H9 (cell line): ENCODE measurements at regions not wholly inside any gene's neighbourhood (a gene's known extent, or its start where the extent isn't known, plus 50 kb on each side); places are given as distances from the start of the nearest gene placed in this dataset.

ENCODE experiments used
- DNase-seq: peaks from one replicate; pipeline ENCODE4 v3.0.0-alpha.2; 2017
- H2AFZ ChIP-seq: one replicate; pipeline ENCODE4 v1.6.1; 2013; ENCODE audit warnings: mild to moderate bottlenecking, low read length, control low read depth, moderate library complexity
- H2AK5ac ChIP-seq: 2 replicates; pipeline ENCODE4 v1.6.1; 2013; ENCODE audit warnings: low read length, control low read depth, mixed read lengths; ENCODE audit not compliant: insufficient read length
- H2BK120ac ChIP-seq: one replicate; pipeline ENCODE4 v1.6.1; 2013; ENCODE audit warnings: low read depth, mild to moderate bottlenecking, low read length, control low read depth, inconsistent platforms; ENCODE audit not compliant: poor library complexity, severe bottlenecking
- H2BK12ac ChIP-seq: 2 replicates; pipeline ENCODE4 v1.6.1; 2013; ENCODE audit warnings: low read length, control low read depth, mixed read lengths, low read depth; ENCODE audit not compliant: insufficient read length
- H2BK15ac ChIP-seq: 2 replicates; pipeline ENCODE4 v1.6.1; 2013; ENCODE audit warnings: low read depth, low read length, control low read depth
- H2BK20ac ChIP-seq: one replicate; pipeline ENCODE4 v1.6.1; 2013; ENCODE audit warnings: low read depth, mild to moderate bottlenecking, low read length, control low read depth, inconsistent platforms; ENCODE audit not compliant: poor library complexity, severe bottlenecking
- H2BK5ac ChIP-seq: 2 replicates; pipeline ENCODE4 v1.6.1; 2013; ENCODE audit warnings: low read length, control low read depth, mixed read lengths; ENCODE audit not compliant: insufficient read length
- H3K14ac ChIP-seq: 2 replicates; pipeline ENCODE4 v1.6.1; 2013; ENCODE audit warnings: low read length, control low read depth; ENCODE audit not compliant: insufficient read depth
- H3K18ac ChIP-seq: 2 replicates; pipeline ENCODE4 v1.6.1; 2013; ENCODE audit warnings: low read depth, mild to moderate bottlenecking, mixed read lengths, low read length, control low read depth; ENCODE audit not compliant: insufficient read length
- H3K23ac ChIP-seq: 2 replicates; pipeline ENCODE4 v1.6.1; 2013; ENCODE audit warnings: low read length, control low read depth, mixed read lengths, low read depth; ENCODE audit not compliant: insufficient read length
- H3K23me2 ChIP-seq: 2 replicates; pipeline ENCODE4 v1.6.1; 2013; ENCODE audit warnings: low read depth, mild to moderate bottlenecking, mixed read lengths, low read length, control low read depth; ENCODE audit not compliant: insufficient read length, poor library complexity, severe bottlenecking
- H3K27ac ChIP-seq: 2 replicates; pipeline ENCODE4 v1.5.1; 2013; ENCODE audit warnings: low read length, control low read depth, mixed read lengths, low read depth; ENCODE audit not compliant: insufficient read length
- H3K27me3 ChIP-seq: 2 replicates; pipeline ENCODE4 v1.6.1; 2013; ENCODE audit warnings: low read length, control low read depth, inconsistent platforms; ENCODE audit not compliant: insufficient read depth
- H3K4ac ChIP-seq: 2 replicates; pipeline ENCODE4 v1.6.1; 2013; ENCODE audit warnings: low read depth, mild to moderate bottlenecking, control low read depth, inconsistent platforms, low read length, moderate library complexity
- H3K4me1 ChIP-seq: 2 replicates; pipeline ENCODE4 v1.6.1; 2013; ENCODE audit warnings: low read length, control low read depth, inconsistent platforms; ENCODE audit not compliant: insufficient read depth
- H3K4me2 ChIP-seq: 2 replicates; pipeline ENCODE4 v1.6.1; 2013; ENCODE audit warnings: low read length, control low read depth, mixed read lengths; ENCODE audit not compliant: insufficient read length, insufficient read depth
- H3K56ac ChIP-seq: 2 replicates; pipeline ENCODE4 v1.6.1; 2013; ENCODE audit warnings: low read depth, mild to moderate bottlenecking, mixed read lengths, low read length, control low read depth; ENCODE audit not compliant: insufficient read length
- H3K79me1 ChIP-seq: 2 replicates; pipeline ENCODE4 v1.6.1; 2013; ENCODE audit warnings: low read depth, mild to moderate bottlenecking, moderate library complexity, low read length, control low read depth, inconsistent platforms; ENCODE audit not compliant: insufficient read depth, poor library complexity, severe bottlenecking
- H3K79me2 ChIP-seq: 2 replicates; pipeline ENCODE4 v1.6.1; 2013; ENCODE audit warnings: low read length, control low read depth, inconsistent platforms; ENCODE audit not compliant: insufficient read depth
- H3K9ac ChIP-seq: 2 replicates; pipeline ENCODE4 v1.6.1; 2013; ENCODE audit warnings: low read length, control low read depth, mixed read lengths; ENCODE audit not compliant: insufficient read length; ENCODE audit errors: extremely low read depth
- H3K9me3 ChIP-seq: one replicate; pipeline ENCODE4 v1.6.1; 2013; ENCODE audit warnings: low read depth, low read length, inconsistent platforms; ENCODE audit not compliant: control insufficient read depth
- H3T11ph ChIP-seq: one replicate; pipeline ENCODE4 v1.6.1; 2013; ENCODE audit warnings: mild to moderate bottlenecking, low read length, control low read depth, inconsistent platforms
- H4K20me1 ChIP-seq: one replicate; pipeline ENCODE4 v1.6.1; 2013; ENCODE audit not compliant: control insufficient read depth, insufficient read length, insufficient read depth
- H4K5ac ChIP-seq: 2 replicates; pipeline ENCODE4 v1.6.1; 2013; ENCODE audit warnings: low read depth, mild to moderate bottlenecking, mixed read lengths, low read length, control low read depth; ENCODE audit not compliant: insufficient read length
- H4K8ac ChIP-seq: replicated peaks from 2 replicates; pipeline ENCODE4 v1.6.1; 2013; ENCODE audit warnings: low read length, control low read depth, mixed read lengths, low read depth; ENCODE audit not compliant: insufficient read length
- H4K91ac ChIP-seq: 2 replicates; pipeline ENCODE4 v1.6.1; 2013; ENCODE audit warnings: low read depth, mild to moderate bottlenecking, moderate library complexity, mixed read lengths, low read length, control low read depth; ENCODE audit not compliant: insufficient read length
- H3K27ac Mint-ChIP-seq, 3 experiments: 2 replicates in 2 of 3; 3 replicates in 1 of 3; pipeline ENCODE4 v1.8.0; 2020 to 2021; ENCODE audit warnings: mixed read lengths in 3 of 3, mild to moderate bottlenecking in 1 of 3, moderate library complexity in 1 of 3
- H3K27me3 Mint-ChIP-seq: 2 replicates; pipeline ENCODE4 v1.8.0; 2021; ENCODE audit warnings: low read depth, mild to moderate bottlenecking, moderate library complexity, mixed read lengths
- H3K36me3 Mint-ChIP-seq, 3 experiments: 2 replicates in 2 of 3; 3 replicates in 1 of 3; pipeline ENCODE4 v1.8.0; 2020 to 2021; ENCODE audit warnings: low read depth in 3 of 3, mixed read lengths in 3 of 3; ENCODE audit not compliant: insufficient read depth in 1 of 3
- H3K4me1 Mint-ChIP-seq, 2 experiments: 2 replicates each; pipeline ENCODE4 v1.8.0; 2020; ENCODE audit warnings: mixed read lengths in 2 of 2
- H3K4me3 Mint-ChIP-seq, 2 experiments: 2 replicates in 1 of 2; 3 replicates in 1 of 2; pipeline ENCODE4 v1.8.0; 2020 to 2021; ENCODE audit warnings: mild to moderate bottlenecking in 2 of 2, mixed read lengths in 2 of 2, moderate library complexity in 1 of 2
- H3K9me3 Mint-ChIP-seq, 2 experiments: 2 replicates in 1 of 2; 3 replicates in 1 of 2; pipeline ENCODE4 v1.8.0; 2020; ENCODE audit warnings: mild to moderate bottlenecking in 2 of 2, mixed read lengths in 2 of 2, moderate library complexity in 1 of 2
- whole genome bisulfite sequencing: extraction: QIAGEN DNeasy Blood & Tissue Kit; methylation state at CpG from one replicate; pipeline ENCODE4 v1.1.7; 2013; ENCODE audit warnings: missing lambda C conversion rate, low lambda C conversion rate, mixed read lengths; ENCODE audit not compliant: insufficient read length; ENCODE audit errors: extremely low coverage; 5-methylcytosine and 5-hydroxymethylcytosine counted together
- TF ChIP-seq, protein P1 (sequence below): fragments of 200-600 bp; sonication (generic); conservative IDR thresholded peaks from 3 replicates; pipeline ENCODE4 v1.8.0; 2021; ENCODE audit warnings: antibody characterized with exemption, mild to moderate bottlenecking

DNA sequence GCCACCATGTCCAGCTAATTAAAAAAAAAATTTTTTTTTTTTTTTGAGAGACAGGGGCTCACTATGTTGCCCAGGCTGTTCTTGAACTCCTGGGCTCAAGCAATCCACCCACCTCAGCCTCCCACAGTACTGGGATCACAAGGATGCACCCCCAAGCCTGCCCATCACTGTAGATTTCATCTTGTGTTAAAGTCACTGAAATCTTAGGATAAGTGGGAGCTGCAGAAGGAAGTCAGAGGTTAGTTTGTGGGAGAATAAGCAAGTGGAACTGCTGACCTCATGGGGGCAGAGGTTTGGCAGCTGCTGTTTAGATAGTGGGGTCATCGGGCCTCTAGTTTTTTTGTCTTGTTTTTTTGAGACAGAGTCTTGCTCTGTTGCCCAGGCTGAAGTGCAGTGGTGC lies 59.7 kb upstream of the MAX start:
- H3K4me3 Mint-ChIP-seq = no peak overlapping the region
- Histone ChIP-seq H4K5ac (no peak overlapping the region), H3K27me3 (no peaks in the 10 kb centered on the region)

More for the DNA sequence above, 59.7 kb upstream of the MAX start:
- H2BK12ac ChIP-seq = no peak overlapping the region
- no peak overlapping the region for H3K4ac ChIP-seq
- no peak overlapping the region for H3K18ac ChIP-seq
- no peak overlapping the region for H3K23ac ChIP-seq
- H2AFZ ChIP-seq = no peak overlapping the region
- WGBS = no CpG with 5 or more reads among the region's 1 CpG
- no peak overlapping the region for H2AK5ac ChIP-seq
- no peaks in the 10 kb centered on the region for H3K79me1 ChIP-seq
- H3K4me2 ChIP-seq = no peak overlapping the region
- H3K79me2 ChIP-seq = no peaks in the 10 kb centered on the region
- no peak overlapping the region for H2BK5ac ChIP-seq
- TF ChIP-seq, protein P1, sequence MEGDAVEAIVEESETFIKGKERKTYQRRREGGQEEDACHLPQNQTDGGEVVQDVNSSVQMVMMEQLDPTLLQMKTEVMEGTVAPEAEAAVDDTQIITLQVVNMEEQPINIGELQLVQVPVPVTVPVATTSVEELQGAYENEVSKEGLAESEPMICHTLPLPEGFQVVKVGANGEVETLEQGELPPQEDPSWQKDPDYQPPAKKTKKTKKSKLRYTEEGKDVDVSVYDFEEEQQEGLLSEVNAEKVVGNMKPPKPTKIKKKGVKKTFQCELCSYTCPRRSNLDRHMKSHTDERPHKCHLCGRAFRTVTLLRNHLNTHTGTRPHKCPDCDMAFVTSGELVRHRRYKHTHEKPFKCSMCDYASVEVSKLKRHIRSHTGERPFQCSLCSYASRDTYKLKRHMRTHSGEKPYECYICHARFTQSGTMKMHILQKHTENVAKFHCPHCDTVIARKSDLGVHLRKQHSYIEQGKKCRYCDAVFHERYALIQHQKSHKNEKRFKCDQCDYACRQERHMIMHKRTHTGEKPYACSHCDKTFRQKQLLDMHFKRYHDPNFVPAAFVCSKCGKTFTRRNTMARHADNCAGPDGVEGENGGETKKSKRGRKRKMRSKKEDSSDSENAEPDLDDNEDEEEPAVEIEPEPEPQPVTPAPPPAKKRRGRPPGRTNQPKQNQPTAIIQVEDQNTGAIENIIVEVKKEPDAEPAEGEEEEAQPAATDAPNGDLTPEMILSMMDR = no peak
- H3K23me2 ChIP-seq = no peaks in the 10 kb centered on the region
- H4K91ac ChIP-seq = no peak overlapping the region
- H3K27ac ChIP-seq = no peak overlapping the region
- no peaks in the 10 kb centered on the region for H3K4me1 ChIP-seq
- no peak overlapping the region for H2BK15ac ChIP-seq
- H3K9ac ChIP-seq = no peak overlapping the region
- H2BK120ac ChIP-seq = no peak overlapping the region
- Mint-ChIP-seq H3K36me3 (no peaks in the 10 kb centered on the region), H3K27ac (no peak overlapping the region), H3K9me3 (no peaks in the 10 kb centered on the region), H3K27me3 (peaks cover 2% of the 10 kb centered on the region; the same call in 1 of the 2 replicates), H3K4me1 (peaks cover 0 to 3% of the 10 kb centered on the region in 2 experiments; a peak in 1 of 4 replicates)
- DNase-seq = no peak
- H4K20me1 ChIP-seq = no peaks in the 10 kb centered on the region
- H3T11ph ChIP-seq = no peak overlapping the region
- no peak overlapping the region for H3K56ac ChIP-seq
- no peak overlapping the region for H4K8ac ChIP-seq
- H3K9me3 ChIP-seq = no peaks in the 10 kb centered on the region
- H3K14ac ChIP-seq = no peak overlapping the region
- H2BK20ac ChIP-seq = no peak overlapping the region
